ENCODE measurements at regions not wholly inside any gene's neighbourhood (a gene's known extent, or its start where the extent isn't known, plus 50 kb on each side); places are given as distances from the start of the nearest gene placed in this dataset.

- no peak for DNase-seq
- intact Hi-C loops (cut with DNase I) = no loop called here
- no peaks in the 10 kb centered on the region for H3K27me3 ChIP-seq
Observed at GRCh38 chr5:168006456-168007130, 284.9 kb upstream of the WWC1 start.

GRCh38 chr5:168007286-168007685 lies 284.2 kb upstream of the WWC1 start:
- intact Hi-C loops (cut with DNase I) = no loop called here
- peak overlapping the region in 1 of 5 donors; percentile 43 for H3K27ac ChIP-seq
- H3K9me3 ChIP-seq (replicated peaks in 1 of 3) = no peaks in the 10 kb centered on the region
- H3K27me3 ChIP-seq = no peaks in the 10 kb centered on the region
- 76 to 91% (median 84%) methylated on average over 8 of the region's 8 CpGs for WGBS, 4 donors
- no peak for DNase-seq
- H3K36me3 ChIP-seq (replicated peaks in 1 of 2) = no peaks in the 10 kb centered on the region
- no peak overlapping the region for H3K4me3 ChIP-seq
- no peaks in the 10 kb centered on the region for H3K4me1 ChIP-seq (replicated peaks in 1 of 2)
- TF ChIP-seq POLR2A (IDR thresholded peaks at IDR 0.05) = no peak
- no peak for TF ChIP-seq CTCF (IDR thresholded peaks at IDR 0.05)

More at GRCh38 chr5:168006456-168007130, 284.9 kb upstream of the WWC1 start:
- Histone ChIP-seq H3K27ac (no peak overlapping the region), H3K36me3 (replicated peaks in 1 of 2) (no peaks in the 10 kb centered on the region), H3K9me3 (replicated peaks in 1 of 3) (no peaks in the 10 kb centered on the region), H3K4me3 (no peak overlapping the region), H3K4me1 (replicated peaks in 1 of 2) (no peaks in the 10 kb centered on the region)
- WGBS, 4 donors = 63 to 70% (median 65%) methylated on average over 10 of the region's 10 CpGs
- TF ChIP-seq CTCF (IDR thresholded peaks at IDR 0.05) (no peak), POLR2A (IDR thresholded peaks at IDR 0.05) (no peak)

DNA sequence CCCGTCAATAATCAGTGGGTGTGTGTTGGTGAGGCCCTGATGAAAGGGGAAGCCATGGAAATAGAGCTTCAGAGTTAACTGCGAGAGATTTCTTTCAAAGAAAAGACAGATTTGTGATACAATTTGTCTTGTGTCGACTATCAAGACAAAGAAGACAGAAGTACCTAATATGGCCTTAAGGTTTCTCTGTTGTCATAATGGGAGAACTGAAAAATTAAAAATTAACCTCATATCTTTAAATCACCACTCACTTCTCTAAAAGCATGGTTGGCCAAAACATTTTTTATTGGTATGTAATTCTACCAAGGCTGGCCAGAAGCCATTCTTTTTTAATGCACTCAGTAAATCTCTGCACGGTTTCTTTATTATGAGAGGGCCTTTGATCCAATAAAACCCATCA lies 282.9 kb upstream of the WWC1 start:
- Histone ChIP-seq H3K36me3 (replicated peaks in 1 of 2) (no peaks in the 10 kb centered on the region), H3K9me3 (replicated peaks in 1 of 3) (no peaks in the 10 kb centered on the region), H3K4me3 (no peak overlapping the region), H3K27ac (no peak overlapping the region), H3K4me1 (replicated peaks in 1 of 2) (no peaks in the 10 kb centered on the region), H3K27me3 (no peaks in the 10 kb centered on the region)
- TF ChIP-seq CTCF (IDR thresholded peaks at IDR 0.05) (no peak), POLR2A (IDR thresholded peaks at IDR 0.05) (no peak)
- DNase-seq = no peak
- WGBS, 4 donors = 77 to 82% (median 80%) methylated on average over 4 of the region's 4 CpGs
- intact Hi-C loops (cut with DNase I) = no loop called here

DNA sequence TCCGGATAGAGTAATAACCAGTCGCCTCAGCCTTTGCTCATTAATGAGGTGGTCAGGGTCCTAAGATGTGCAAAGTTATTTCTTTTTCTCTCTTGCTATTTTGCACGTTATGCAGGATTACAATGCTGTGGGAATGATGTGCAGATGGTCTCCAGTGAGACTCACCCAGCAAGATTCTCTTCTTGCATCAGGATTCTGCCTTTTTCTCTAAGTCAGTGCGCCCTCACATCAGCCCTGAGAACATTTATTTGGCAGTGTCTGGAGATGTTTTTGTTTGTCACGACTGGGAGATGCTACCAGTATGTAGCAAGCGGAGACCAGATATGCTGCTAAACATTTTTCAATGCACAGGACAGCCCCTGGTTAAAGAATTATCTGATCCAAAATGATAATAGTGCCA lies 280.3 kb upstream of the WWC1 start:
- WGBS, 4 donors = 64 to 69% (median 68%) methylated on average over 6 of the region's 6 CpGs
- Histone ChIP-seq H3K4me1 (replicated peaks in 1 of 2) (no peaks in the 10 kb centered on the region), H3K9me3 (replicated peaks in 1 of 3) (no peaks in the 10 kb centered on the region), H3K27me3 (no peaks in the 10 kb centered on the region), H3K36me3 (replicated peaks in 1 of 2) (no peaks in the 10 kb centered on the region), H3K4me3 (no peak overlapping the region), H3K27ac (no peak overlapping the region)
- no peak for DNase-seq
- TF ChIP-seq POLR2A (IDR thresholded peaks at IDR 0.05) = no peak
- intact Hi-C loops (cut with DNase I) = no loop called here

DNA sequence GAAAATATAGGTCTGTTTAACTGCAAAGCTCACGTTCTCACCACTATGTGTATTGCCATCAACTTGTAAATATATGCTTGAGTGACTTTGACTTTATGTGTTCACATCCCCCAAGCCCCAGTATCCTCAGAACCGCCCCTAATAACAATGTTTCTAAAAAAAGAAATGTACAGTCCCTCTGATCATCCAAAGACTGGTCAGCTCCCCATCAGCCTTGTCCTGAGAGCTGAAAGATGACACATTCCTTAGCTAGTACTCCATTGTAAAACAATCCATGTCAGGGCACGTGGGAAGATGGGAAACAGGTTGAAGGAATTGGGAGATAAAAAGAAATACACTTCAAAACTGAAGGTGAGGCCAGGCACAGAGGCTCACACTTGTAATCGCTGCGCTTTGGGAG lies 279.4 kb upstream of the WWC1 start:
- WGBS, 4 donors = 58 to 74% (median 64%) methylated on average over 5 of the region's 5 CpGs
- no peak for TF ChIP-seq CTCF (IDR thresholded peaks at IDR 0.05)
- no peak for TF ChIP-seq POLR2A (IDR thresholded peaks at IDR 0.05)
- Histone ChIP-seq H3K27ac (no peak overlapping the region), H3K36me3 (replicated peaks in 1 of 2) (no peaks in the 10 kb centered on the region), H3K27me3 (no peaks in the 10 kb centered on the region), H3K4me1 (replicated peaks in 1 of 2) (no peaks in the 10 kb centered on the region), H3K4me3 (no peak overlapping the region), H3K9me3 (replicated peaks in 1 of 3) (no peaks in the 10 kb centered on the region)
- intact Hi-C loops (cut with DNase I) = no loop called here
- DNase-seq = no peak
